ENCODE measurements at regions not wholly inside any gene's neighbourhood (a gene's known extent, or its start where the extent isn't known, plus 50 kb on each side); places are given as distances from the start of the nearest gene placed in this dataset.
A peak's percentile ranks its signal among the peaks of the same experiment; 100 is the strongest.
"Not testable (repeated sequence)": the region's sequence is repeated elsewhere in the genome, so short reads cannot be mapped to it uniquely, and the experiment has no call there.

DNA sequence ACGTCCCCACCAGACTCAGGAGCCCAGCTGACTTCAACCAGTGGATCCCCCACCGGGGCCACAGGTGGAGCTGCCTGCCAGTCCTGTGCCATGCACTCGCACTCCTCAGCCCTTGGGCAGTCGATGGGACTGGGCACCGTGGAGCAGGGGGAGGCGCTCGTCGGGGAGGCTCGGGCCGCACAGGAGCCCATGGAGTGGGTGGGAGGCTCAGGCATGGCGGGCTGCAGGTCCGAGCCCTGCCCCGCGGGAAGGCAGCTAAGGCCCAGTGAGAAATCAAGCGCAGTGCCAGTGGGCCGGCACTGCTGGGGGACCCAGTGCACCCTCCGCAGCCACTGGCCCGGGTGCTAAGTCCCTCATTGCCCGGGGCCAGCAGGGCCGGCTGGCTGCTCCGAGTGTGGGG, 52.3 kb upstream of the LRRC30 start:
- in situ Hi-C loops (cut with MboI; ENCODE audit: low sequenced_read_pairs, unreplicated experiment); DNase-seq (ENCODE audit: low spot score): not testable (repeated sequence)

DNA sequence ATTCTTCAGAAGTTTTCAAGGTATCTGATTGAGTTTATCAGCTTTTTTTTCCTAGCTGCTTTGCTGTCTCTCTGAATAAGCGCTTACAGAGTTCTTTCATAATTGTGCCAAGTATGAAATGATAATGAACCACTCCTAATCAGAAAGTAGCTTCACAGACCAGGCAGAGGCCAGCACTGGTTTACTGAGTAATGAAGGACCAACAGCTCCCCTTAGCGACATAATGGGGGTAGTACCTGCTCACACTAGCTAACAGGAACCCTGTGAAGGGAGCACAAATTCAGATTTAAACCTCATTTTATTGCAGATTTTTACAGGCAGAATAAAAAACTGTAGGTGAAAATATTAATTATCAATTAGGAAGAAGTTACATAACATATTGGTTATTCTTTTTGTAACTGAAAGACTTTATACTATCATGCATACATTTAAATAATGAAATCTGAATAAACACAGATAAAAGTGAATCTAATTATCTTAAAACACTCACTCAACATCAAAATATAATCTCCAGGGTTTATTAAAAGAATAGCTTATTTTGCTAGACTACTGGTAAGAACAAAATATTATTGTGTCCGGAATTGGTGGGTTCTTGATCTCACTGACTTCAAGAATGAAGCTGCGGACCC, 53.7 kb upstream of the LRRC30 start:
- TF ChIP-seq, protein P1, sequence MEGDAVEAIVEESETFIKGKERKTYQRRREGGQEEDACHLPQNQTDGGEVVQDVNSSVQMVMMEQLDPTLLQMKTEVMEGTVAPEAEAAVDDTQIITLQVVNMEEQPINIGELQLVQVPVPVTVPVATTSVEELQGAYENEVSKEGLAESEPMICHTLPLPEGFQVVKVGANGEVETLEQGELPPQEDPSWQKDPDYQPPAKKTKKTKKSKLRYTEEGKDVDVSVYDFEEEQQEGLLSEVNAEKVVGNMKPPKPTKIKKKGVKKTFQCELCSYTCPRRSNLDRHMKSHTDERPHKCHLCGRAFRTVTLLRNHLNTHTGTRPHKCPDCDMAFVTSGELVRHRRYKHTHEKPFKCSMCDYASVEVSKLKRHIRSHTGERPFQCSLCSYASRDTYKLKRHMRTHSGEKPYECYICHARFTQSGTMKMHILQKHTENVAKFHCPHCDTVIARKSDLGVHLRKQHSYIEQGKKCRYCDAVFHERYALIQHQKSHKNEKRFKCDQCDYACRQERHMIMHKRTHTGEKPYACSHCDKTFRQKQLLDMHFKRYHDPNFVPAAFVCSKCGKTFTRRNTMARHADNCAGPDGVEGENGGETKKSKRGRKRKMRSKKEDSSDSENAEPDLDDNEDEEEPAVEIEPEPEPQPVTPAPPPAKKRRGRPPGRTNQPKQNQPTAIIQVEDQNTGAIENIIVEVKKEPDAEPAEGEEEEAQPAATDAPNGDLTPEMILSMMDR (IDR thresholded peaks at IDR 0.05; ENCODE audit: borderline replicate concordance, control extremely low read depth, extremely low read depth, insufficient read depth, missing control alignments), result peak; percentile 14
- DNase-seq (ENCODE audit: low spot score), result peak; percentile 27
- in situ Hi-C loops (cut with MboI; ENCODE audit: low sequenced_read_pairs, unreplicated experiment), result no loop called here

DNA sequence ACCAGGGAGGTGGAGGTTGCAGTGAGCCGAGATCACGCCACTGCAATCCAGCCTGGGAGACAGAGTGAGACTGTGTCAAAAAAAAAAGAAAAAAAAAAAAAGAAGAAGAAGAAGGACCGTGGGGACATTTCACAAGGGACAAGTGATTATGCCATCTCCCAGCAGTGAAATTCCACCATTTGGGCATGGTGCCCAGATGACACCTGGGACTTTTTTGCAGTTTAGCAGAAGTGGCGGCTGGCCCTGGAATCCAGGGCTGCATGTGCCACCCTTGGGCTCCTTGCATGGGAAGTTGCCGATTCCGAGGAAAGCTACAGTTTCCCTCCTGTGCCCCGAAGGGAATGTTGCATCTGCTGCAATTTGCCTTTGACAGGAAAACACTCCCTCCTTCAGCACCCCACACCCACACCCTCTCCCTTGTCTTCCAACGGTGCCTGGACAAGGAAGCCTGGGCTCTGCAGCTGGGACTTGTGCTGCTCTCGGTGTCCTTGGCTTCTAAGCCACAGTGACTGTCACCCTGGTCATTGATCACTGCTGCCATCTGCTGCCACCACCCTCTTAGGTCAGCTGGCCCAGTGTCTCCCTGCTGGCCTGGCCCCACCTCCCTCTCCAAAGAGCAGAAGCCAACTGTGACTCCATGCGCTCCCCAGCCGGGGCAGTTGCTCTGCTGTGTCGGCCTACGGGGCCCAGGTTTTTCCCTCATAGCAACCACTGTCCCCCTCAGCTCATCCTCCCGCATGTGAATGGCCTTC, 56.4 kb upstream of the LRRC30 start:
- in situ Hi-C loops (cut with MboI; ENCODE audit: low sequenced_read_pairs, unreplicated experiment), result no loop called here
- TF ChIP-seq, protein P1 (IDR thresholded peaks at IDR 0.05; ENCODE audit: borderline replicate concordance, control extremely low read depth, extremely low read depth, insufficient read depth, missing control alignments), result no peak
- no peak for DNase-seq (ENCODE audit: low spot score)

DNA sequence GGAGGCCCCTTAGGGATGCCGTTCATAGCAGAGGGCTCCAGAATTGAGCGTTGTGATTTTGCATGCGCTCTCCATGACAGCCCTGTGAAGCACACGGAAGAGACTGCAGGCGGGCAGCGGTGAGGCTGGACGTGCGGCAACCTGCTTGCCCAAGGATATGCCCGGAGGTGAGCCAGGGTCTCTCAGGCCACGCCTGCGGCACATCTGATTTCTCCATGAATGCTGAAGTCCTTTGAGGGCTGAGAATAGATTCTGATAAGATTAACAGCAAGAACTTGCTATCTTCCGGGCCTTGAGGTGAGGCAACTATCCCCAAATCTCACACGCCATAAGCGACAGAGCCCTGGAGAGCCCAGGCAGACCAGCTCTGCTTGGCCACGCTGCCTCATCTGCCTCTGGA, 55.6 kb upstream of the LAMA1 start:
- no peak for DNase-seq (ENCODE audit: low spot score)
- TF ChIP-seq, protein P1 (IDR thresholded peaks at IDR 0.05; ENCODE audit: borderline replicate concordance, control extremely low read depth, extremely low read depth, insufficient read depth, missing control alignments), result no peak
- in situ Hi-C loops (cut with MboI; ENCODE audit: low sequenced_read_pairs, unreplicated experiment), result no loop called here

DNA sequence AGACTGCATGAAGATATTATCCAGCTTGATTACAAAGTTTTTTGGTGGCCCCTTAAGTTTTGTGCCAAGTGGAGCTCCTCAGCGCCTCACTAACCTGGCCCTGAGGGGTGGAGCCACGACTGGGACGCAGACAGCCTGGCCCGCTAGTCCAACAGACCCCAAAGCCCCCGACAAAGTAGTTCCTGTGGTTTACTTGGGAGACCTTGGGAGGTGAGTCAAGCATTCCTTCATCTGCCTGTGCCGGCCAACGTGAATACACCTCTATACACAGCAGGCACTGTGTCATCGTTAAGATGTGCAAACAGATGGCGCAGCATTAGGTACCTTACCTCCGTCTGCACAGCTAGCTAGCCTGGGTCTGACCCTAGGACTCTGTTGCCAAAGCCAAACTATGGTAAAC, 55.0 kb upstream of the LAMA1 start:
- DNase-seq (ENCODE audit: low spot score), result no peak
- in situ Hi-C loops (cut with MboI; ENCODE audit: low sequenced_read_pairs, unreplicated experiment), result no loop called here
- TF ChIP-seq, protein P1 (IDR thresholded peaks at IDR 0.05; ENCODE audit: borderline replicate concordance, control extremely low read depth, extremely low read depth, insufficient read depth, missing control alignments), result no peak

DNA sequence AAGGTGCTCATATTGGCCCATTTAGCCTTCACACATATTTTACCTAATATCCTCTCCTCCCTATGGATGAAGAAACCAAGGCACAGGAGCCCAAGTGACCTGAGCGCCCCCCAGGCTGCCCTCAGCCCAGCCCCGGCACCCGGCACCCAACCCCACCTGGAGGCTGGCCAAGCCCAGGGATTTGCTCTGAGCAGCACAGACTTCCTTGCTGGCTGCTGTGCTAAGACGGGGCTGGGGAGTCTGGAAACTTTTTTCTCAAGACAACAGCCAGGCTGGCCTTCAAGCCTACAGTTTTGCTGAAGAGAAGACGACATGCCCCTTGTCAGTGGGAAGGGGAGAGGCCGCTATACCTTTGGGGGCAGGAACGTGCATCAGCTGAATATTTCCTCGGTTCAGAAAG, 52.7 kb upstream of the LAMA1 start:
- DNase-seq (ENCODE audit: low spot score), result no peak
- in situ Hi-C loops (cut with MboI; ENCODE audit: low sequenced_read_pairs, unreplicated experiment), result no loop called here
- TF ChIP-seq, protein P1 (IDR thresholded peaks at IDR 0.05; ENCODE audit: borderline replicate concordance, control extremely low read depth, extremely low read depth, insufficient read depth, missing control alignments), result no peak

DNA sequence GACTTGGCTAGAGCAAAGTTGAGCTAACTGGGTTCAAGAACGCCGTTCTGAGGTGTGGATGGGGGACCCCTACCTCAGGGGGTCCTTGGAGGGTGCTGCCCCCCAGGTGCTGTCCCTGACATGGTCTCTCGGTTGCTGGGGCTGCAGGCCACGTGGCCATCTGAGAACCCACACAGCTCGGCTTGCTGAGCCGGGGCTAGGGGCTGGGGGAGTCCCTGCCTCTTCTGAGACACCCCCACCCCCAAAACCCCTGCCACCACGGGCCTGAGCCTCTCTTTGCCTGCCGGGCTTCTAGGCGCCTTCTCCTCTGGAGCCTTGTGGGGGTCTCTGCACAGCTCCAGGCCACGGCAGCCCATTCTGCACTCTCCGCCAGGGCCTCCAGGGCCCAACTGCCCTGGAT, 52.0 kb upstream of the LAMA1 start:
- DNase-seq (ENCODE audit: low spot score), result no peak
- TF ChIP-seq, protein P1 (IDR thresholded peaks at IDR 0.05; ENCODE audit: borderline replicate concordance, control extremely low read depth, extremely low read depth, insufficient read depth, missing control alignments), result no peak
- in situ Hi-C loops (cut with MboI; ENCODE audit: low sequenced_read_pairs, unreplicated experiment), result no loop called here

Measured in GM13976 (cell line).